Neural cell (in vitro differentiated cells): ENCODE measurements at regions not wholly inside any gene's neighbourhood (a gene's known extent, or its start where the extent isn't known, plus 50 kb on each side); places are given as distances from the start of the nearest gene placed in this dataset.

Experiments
- EZH2 ChIP-seq: fragments of 200-600, 300-800 bp; shearing (Covaris generic), sonication (generic); IDR thresholded peaks from 2 replicates; pipeline ENCODE4 v1.6.1; 2014; ENCODE audit warnings: antibody characterized with exemption, low read length, borderline replicate concordance, mild to moderate bottlenecking; ENCODE audit not compliant: insufficient read depth, poor library complexity, severe bottlenecking
- MXI1 ChIP-seq: fragments of 450-650 bp; conservative IDR thresholded peaks from 2 replicates; pipeline ENCODE4 v1.6.1; 2014; ENCODE audit warnings: antibody characterized with exemption, mild to moderate bottlenecking; ENCODE audit not compliant: poor library complexity, severe bottlenecking
- POLR2AphosphoS5 ChIP-seq: IDR thresholded peaks from 2 replicates; pipeline ENCODE4 v1.6.1; 2012
- RAD21 ChIP-seq: fragments of 450-650 bp; conservative IDR thresholded peaks from 2 replicates; pipeline ENCODE4 v1.6.1; 2014; ENCODE audit warnings: antibody characterized with exemption, mild to moderate bottlenecking, moderate library complexity
- TF ChIP-seq, protein P1 (sequence below): fragments of 450-650 bp; IDR thresholded peaks from 2 replicates; pipeline ENCODE4 v1.5.1; 2014; ENCODE audit warnings: antibody characterized with exemption, mild to moderate bottlenecking, moderate library complexity; ENCODE audit not compliant: poor library complexity, severe bottlenecking
- TF ChIP-seq, protein P2 (sequence below): IDR thresholded peaks from 2 replicates; pipeline ENCODE4 v1.6.1; 2012; ENCODE audit warnings: borderline replicate concordance

DNA sequence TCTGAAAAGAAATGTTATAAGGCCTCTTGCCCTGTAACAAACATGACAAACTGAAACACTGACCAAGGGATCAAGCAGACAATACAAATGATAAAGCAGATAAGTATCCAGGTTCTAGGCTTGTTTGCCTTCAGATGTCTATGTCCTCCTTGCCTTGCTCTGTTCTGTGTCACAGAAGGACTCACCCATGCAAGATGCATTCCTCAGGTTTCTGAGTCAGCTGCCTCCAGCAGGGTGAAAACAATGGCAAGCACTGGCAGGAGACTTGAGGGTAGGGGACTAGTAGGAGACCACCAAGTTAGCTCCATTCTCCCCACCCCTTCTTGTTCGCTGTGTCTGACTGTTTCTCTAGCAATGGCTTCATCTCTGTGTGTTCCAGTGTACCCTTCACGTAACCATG lies 76.6 kb upstream of the CXXC4 start:
- TF ChIP-seq, protein P1, sequence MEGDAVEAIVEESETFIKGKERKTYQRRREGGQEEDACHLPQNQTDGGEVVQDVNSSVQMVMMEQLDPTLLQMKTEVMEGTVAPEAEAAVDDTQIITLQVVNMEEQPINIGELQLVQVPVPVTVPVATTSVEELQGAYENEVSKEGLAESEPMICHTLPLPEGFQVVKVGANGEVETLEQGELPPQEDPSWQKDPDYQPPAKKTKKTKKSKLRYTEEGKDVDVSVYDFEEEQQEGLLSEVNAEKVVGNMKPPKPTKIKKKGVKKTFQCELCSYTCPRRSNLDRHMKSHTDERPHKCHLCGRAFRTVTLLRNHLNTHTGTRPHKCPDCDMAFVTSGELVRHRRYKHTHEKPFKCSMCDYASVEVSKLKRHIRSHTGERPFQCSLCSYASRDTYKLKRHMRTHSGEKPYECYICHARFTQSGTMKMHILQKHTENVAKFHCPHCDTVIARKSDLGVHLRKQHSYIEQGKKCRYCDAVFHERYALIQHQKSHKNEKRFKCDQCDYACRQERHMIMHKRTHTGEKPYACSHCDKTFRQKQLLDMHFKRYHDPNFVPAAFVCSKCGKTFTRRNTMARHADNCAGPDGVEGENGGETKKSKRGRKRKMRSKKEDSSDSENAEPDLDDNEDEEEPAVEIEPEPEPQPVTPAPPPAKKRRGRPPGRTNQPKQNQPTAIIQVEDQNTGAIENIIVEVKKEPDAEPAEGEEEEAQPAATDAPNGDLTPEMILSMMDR, result no peak
- TF ChIP-seq EZH2, result no peak
- TF ChIP-seq RAD21, result no peak
- TF ChIP-seq POLR2AphosphoS5, result no peak
- TF ChIP-seq, protein P2, sequence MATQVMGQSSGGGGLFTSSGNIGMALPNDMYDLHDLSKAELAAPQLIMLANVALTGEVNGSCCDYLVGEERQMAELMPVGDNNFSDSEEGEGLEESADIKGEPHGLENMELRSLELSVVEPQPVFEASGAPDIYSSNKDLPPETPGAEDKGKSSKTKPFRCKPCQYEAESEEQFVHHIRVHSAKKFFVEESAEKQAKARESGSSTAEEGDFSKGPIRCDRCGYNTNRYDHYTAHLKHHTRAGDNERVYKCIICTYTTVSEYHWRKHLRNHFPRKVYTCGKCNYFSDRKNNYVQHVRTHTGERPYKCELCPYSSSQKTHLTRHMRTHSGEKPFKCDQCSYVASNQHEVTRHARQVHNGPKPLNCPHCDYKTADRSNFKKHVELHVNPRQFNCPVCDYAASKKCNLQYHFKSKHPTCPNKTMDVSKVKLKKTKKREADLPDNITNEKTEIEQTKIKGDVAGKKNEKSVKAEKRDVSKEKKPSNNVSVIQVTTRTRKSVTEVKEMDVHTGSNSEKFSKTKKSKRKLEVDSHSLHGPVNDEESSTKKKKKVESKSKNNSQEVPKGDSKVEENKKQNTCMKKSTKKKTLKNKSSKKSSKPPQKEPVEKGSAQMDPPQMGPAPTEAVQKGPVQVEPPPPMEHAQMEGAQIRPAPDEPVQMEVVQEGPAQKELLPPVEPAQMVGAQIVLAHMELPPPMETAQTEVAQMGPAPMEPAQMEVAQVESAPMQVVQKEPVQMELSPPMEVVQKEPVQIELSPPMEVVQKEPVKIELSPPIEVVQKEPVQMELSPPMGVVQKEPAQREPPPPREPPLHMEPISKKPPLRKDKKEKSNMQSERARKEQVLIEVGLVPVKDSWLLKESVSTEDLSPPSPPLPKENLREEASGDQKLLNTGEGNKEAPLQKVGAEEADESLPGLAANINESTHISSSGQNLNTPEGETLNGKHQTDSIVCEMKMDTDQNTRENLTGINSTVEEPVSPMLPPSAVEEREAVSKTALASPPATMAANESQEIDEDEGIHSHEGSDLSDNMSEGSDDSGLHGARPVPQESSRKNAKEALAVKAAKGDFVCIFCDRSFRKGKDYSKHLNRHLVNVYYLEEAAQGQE, result no peak
- TF ChIP-seq MXI1, result no peak
